GM21390 (cell line): ENCODE measurements at regions not wholly inside any gene's neighbourhood (a gene's known extent, or its start where the extent isn't known, plus 50 kb on each side); places are given as distances from the start of the nearest gene placed in this dataset.
"Not testable (repeated sequence)": the region's sequence is repeated elsewhere in the genome, so short reads cannot be mapped to it uniquely, and the experiment has no call there.

Experiments
- ATAC-seq: cut with Tn5 transposase; IDR thresholded peaks from one replicate; pipeline ENCODE4 v1.9.1; 2021; ENCODE audit not compliant: unreplicated experiment

- ATAC-seq: no peak
Measured at GRCh38 chr6:166703149-166703710, 76.2 kb upstream of the RPS6KA2 start.

DNA sequence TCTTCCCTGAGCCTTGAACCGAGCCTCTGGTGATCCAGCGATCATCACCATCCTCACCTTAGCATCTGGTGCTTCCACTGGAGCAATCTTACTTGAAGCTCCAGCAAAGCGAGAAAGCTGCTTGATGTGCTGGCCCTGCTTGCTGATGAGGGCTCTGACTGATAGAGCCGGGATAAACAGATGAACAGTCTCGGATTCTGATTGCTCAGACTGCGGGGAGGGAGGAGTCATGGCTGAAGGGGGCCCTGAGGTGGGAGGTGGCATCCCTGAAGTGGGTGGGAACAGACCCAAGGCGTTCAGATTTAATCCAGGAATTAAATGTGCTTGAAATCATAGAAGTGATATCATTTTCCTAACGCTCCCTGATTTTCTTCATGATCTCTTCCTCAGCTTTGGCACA, 74.4 kb upstream of the RPS6KA2 start:
- ATAC-seq: not testable (repeated sequence)

GRCh38 chr6:166700871-166701270, 73.8 kb upstream of the RPS6KA2 start:
- not testable (repeated sequence) for ATAC-seq

- peak; percentile 54 for ATAC-seq
Measured at GRCh38 chr6:166697113-166697512, 70.1 kb upstream of the RPS6KA2 start.

GRCh38 chr6:166693880-166694279, 66.8 kb upstream of the RPS6KA2 start:
- ATAC-seq: no peak

- no peak for ATAC-seq
Measured at GRCh38 chr6:166692723-166693302, 65.8 kb upstream of the RPS6KA2 start.

DNA sequence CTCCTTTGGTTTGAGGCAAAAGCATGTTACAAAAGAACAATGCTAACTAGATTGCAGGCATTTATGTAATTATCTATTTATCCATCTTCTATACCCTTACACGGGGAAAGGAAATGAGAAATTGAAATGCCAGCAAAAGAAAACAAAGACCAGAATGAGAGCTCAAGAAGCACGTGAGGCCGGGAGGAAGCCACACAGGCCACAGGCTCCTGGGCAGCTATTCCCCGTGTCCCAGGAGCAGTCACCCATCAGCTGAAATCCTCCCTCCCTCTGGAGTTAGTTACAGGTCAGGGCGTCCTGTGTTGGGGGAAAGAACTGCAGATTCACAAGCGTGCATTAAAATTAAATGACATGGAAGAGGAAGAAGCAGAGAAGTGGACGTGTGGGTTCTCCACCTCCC, 64.7 kb upstream of the RPS6KA2 start:
- no peak for ATAC-seq

- ATAC-seq: no peak
Measured at GRCh38 chr6:166691199-166691598, 64.1 kb upstream of the RPS6KA2 start.

DNA sequence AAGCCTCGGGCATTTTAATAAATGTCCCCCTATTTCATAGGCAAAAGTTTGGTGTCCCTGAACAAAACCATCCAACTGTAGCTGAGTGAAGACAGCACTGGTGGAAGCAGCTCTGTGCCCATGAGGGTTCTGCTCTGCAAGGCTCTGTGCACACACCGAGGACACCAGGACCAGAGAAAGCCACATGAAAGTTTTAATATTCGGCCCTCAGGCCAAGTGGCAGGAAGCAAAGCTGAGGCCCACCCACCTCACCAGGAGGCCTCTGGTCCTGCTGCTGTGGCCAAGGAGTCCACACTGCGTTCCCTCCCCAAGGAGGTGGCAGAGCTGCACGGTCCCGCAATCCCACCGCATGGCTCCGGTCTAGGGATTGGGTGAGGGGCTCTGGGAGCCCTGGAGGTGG, 62.6 kb upstream of the RPS6KA2 start:
- ATAC-seq: no peak

DNA sequence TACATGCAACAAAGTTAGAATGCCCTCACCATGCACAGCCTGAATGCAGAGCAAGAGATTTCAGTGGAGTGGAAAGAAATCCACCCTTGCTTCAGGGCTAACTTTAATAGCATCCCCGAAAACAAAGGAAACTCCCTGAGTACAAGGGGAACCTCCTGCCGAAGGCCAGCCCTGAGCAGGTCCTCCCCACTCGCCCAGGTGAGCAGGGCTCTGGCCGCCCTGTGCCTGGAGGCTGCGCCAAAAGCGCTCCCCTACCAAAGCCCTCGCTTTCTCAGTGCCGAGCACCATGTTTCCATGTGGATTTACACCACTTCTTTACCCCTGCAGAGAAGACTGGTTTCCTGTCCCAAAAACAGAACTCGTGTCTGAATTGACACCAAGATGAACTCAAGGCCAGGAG, 61.9 kb upstream of the RPS6KA2 start:
- ATAC-seq: no peak

- ATAC-seq: no peak
Measured at GRCh38 chr6:166687879-166688205, 60.8 kb upstream of the RPS6KA2 start.

DNA sequence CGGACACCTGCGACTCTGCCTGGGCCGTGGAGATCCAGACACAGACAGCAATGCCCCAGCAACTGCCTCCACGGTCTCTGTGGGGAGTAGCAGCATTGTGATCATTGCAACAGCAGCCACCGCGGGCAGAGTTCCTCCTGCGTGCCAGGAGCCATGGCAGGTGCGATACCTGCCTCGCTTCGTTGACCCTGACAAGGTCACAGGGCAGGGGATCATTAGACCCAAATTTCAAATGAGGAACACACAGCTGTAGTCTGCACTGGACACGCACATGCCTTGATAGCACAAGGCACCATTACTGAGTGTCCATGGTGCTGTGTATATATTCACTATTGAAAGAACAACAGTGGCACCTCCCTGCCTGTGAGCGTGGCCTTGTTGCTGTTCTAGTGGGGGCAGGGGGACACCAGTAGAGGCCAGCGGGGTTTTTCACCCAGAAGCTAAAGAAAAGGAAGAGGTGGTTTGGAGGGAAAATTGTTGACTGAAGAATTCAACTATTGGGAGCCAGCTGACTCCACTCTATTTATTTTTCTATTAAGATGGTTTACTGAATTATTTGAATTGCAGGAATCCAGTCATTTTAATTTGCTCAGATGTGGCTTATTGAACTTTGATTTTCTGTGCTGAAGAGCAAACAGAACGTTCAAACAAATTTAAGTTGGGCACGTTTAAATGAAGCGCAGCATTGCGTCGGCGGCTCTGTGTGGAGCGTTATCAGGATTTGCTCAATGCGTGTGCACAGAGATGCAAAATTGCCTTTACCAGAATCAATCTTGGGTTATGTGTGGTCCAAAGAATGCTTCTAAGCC, 60.2 kb upstream of the RPS6KA2 start:
- no peak for ATAC-seq

DNA sequence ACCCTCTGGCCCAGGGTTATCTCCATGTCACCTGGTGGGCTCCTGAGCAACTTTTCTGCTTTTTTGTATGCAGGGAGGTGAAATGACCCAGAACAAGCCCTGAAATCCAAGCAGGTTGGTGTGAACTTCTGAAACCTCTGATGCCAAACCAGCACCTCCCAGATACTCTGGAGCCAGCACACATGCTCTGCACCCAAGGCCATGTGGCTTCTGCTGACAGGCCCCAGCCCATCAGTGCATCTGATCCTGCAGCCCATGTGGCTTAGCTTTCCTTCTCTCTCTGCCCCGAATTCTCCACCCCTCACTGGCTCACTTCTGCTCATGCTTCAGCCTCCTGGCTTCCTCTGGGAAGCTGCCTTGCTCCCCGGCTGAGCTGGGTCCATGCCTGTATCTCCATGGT, 59.3 kb upstream of the RPS6KA2 start:
- ATAC-seq: no peak

DNA sequence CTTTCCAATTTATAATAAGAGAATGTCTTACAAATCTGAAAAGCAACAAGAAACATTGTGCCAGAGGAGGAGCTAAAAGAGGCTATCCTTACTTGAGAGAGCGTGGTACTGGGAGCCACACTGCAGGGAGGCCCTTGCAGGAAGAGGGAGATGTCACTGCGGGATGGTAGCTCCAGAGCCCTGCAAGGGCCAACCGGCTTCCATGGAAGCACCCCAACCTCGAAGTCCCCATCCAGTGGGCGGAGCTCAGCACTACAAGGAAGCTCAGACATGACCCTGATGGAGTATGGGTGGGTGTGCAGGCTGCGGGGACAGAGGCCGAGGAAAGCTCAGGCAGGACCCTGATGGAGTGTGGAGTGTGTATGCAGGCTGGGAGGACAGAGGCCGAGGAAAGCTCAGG, 57.8 kb upstream of the RPS6KA2 start:
- ATAC-seq: no peak

GRCh38 chr6:166684170-166684569, 57.1 kb upstream of the RPS6KA2 start:
- ATAC-seq: no peak

DNA sequence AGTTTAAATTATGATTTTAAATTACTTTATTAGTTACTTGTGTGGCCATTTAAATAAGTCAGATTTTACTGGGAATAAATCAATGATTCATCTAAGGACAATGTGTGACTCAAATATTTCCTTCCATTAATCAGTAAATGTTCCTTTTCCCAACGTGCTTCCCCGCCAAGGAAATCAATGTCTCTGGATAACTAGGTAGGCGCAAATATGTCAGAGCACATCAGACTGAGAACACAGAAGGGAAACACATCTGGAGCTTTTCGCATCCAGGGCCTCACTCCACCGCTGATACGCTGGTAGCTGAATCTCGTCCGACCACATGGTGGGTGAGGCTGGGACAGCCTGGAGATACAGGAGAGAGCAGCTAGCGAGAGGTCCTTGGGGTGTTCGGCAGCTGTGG, 56.4 kb upstream of the RPS6KA2 start:
- ATAC-seq: no peak

GRCh38 chr6:166679566-166679965, 52.5 kb upstream of the RPS6KA2 start:
- no peak for ATAC-seq

- ATAC-seq: no peak
Measured at GRCh38 chr6:166678426-166678825, 51.4 kb upstream of the RPS6KA2 start.

DNA sequence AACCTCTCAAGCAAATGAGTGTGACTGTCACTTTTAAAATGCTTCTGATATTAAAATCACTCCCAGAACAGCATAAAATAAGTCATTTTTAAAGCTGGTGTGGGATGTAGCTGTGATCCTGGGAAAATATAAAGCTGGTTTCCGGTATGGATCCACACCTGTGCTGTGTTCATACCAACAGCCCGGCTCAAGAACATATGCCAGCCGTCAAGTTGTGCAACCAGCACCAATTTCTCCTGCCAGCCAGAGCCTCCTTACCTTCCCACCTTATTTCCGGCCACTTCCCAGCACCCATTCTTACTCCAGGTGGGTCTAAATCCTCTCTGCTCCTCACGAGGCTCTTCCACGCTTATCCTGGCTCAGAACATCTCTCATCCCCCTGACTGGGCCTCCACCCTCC, 50.9 kb upstream of the RPS6KA2 start:
- no peak for ATAC-seq
